ENCODE measurements at regions not wholly inside any gene's neighbourhood (a gene's known extent, or its start where the extent isn't known, plus 50 kb on each side); places are given as distances from the start of the nearest gene placed in this dataset.

DNA sequence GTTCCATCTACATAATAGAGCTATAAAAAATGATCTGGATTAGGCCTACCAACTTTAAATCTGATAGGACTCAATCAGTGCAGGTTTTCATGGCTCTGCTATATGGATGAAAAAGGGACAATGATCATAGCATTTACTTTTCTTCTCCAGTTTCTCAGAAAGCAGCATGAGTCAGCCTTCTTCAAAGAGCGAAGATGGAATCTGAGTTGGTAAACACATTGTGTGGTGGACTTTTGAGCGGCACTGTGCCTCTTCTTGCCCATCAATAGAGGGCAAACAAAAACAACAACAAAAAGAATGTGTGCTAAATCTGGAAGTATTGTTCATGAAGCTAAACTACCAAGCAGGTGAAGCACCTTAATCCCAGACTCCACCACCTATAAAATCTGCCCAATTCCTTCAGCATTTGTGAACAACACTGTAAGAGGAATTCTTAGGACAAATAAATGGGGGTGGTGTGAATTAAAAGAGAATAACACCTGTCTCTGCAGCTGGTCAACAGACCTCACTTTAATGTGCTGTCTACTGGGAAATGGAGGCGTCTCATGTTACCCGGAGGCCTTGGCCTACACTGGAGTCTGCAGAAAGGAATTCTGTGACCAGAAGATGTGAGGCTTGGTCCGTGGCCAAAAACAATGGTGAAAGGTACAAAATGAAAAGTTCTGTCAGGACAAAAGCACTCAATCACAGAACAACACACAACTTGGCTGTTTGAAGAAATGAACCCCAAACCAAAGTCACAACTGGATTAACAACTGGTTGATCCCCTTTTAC, 609.0 kb downstream of the IRS1 start (continued):
- TF ChIP-seq ZSCAN31 (CRISPR knock-in tag; IDR thresholded peaks at IDR 0.05; ENCODE audit: low read depth) (no peak), MAFF (IDR thresholded peaks at IDR 0.05; ENCODE audit: low read depth, low read length) (peak; percentile 34; the same call in 1 of the 2 replicates), SRY (CRISPR knock-in tag; IDR thresholded peaks at IDR 0.05) (no peak), ZNF792 (CRISPR knock-in tag; IDR thresholded peaks at IDR 0.05) (peak; percentile 70; the same call in 1 of the 2 replicates), NR2F2 (IDR thresholded peaks at IDR 0.05; ENCODE audit: borderline replicate concordance, low read depth) (no peak), RELA (CRISPR knock-in tag; IDR thresholded peaks at IDR 0.05) (no peak), CHCHD3 (CRISPR knock-in tag; IDR thresholded peaks at IDR 0.05) (no peak), SMAD9 (CRISPR knock-in tag; IDR thresholded peaks at IDR 0.05) (no peak), ZIK1 (CRISPR knock-in tag; IDR thresholded peaks at IDR 0.05; ENCODE audit: borderline replicate concordance, low read depth) (no peak), GLI4 (CRISPR knock-in tag; IDR thresholded peaks at IDR 0.05; ENCODE audit: borderline replicate concordance) (no peak), ZNF674 (CRISPR knock-in tag; IDR thresholded peaks at IDR 0.05; ENCODE audit: low read depth) (no peak), MTA3 (CRISPR knock-in tag; IDR thresholded peaks at IDR 0.05) (no peak), CBX5 (CRISPR knock-in tag; IDR thresholded peaks at IDR 0.05; ENCODE audit: borderline replicate concordance) (no peak), KDM6A (CRISPR knock-in tag; IDR thresholded peaks at IDR 0.05; ENCODE audit: low read depth) (peak; percentile 58; the same call in 1 of the 2 replicates), NCOA2 (CRISPR knock-in tag; IDR thresholded peaks at IDR 0.05) (peak; percentile 83; the same call in 1 of the 2 replicates), TMF1 (CRISPR knock-in tag; IDR thresholded peaks at IDR 0.05; ENCODE audit: low read depth) (no peak), CENPT (CRISPR knock-in tag; IDR thresholded peaks at IDR 0.05; ENCODE audit: low read depth) (no peak), SMYD3 (CRISPR knock-in tag; IDR thresholded peaks at IDR 0.05) (peak; percentile 17; the same call in 1 of the 2 replicates), ZNF121 (CRISPR knock-in tag; IDR thresholded peaks at IDR 0.05) (no peak)
- TF ChIP-seq, protein P1, sequence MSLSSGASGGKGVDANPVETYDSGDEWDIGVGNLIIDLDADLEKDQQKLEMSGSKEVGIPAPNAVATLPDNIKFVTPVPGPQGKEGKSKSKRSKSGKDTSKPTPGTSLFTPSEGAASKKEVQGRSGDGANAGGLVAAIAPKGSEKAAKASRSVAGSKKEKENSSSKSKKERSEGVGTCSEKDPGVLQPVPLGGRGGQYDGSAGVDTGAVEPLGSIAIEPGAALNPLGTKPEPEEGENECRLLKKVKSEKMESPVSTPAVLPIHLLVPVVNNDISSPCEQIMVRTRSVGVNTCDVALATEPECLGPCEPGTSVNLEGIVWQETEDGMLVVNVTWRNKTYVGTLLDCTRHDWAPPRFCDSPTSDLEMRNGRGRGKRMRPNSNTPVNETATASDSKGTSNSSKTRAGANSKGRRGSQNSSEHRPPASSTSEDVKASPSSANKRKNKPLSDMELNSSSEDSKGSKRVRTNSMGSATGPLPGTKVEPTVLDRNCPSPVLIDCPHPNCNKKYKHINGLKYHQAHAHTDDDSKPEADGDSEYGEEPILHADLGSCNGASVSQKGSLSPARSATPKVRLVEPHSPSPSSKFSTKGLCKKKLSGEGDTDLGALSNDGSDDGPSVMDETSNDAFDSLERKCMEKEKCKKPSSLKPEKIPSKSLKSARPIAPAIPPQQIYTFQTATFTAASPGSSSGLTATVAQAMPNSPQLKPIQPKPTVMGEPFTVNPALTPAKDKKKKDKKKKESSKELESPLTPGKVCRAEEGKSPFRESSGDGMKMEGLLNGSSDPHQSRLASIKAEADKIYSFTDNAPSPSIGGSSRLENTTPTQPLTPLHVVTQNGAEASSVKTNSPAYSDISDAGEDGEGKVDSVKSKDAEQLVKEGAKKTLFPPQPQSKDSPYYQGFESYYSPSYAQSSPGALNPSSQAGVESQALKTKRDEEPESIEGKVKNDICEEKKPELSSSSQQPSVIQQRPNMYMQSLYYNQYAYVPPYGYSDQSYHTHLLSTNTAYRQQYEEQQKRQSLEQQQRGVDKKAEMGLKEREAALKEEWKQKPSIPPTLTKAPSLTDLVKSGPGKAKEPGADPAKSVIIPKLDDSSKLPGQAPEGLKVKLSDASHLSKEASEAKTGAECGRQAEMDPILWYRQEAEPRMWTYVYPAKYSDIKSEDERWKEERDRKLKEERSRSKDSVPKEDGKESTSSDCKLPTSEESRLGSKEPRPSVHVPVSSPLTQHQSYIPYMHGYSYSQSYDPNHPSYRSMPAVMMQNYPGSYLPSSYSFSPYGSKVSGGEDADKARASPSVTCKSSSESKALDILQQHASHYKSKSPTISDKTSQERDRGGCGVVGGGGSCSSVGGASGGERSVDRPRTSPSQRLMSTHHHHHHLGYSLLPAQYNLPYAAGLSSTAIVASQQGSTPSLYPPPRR (CRISPR knock-in tag; IDR thresholded peaks at IDR 0.05; ENCODE audit: borderline replicate concordance): no peak
- TF ChIP-seq, protein P2, sequence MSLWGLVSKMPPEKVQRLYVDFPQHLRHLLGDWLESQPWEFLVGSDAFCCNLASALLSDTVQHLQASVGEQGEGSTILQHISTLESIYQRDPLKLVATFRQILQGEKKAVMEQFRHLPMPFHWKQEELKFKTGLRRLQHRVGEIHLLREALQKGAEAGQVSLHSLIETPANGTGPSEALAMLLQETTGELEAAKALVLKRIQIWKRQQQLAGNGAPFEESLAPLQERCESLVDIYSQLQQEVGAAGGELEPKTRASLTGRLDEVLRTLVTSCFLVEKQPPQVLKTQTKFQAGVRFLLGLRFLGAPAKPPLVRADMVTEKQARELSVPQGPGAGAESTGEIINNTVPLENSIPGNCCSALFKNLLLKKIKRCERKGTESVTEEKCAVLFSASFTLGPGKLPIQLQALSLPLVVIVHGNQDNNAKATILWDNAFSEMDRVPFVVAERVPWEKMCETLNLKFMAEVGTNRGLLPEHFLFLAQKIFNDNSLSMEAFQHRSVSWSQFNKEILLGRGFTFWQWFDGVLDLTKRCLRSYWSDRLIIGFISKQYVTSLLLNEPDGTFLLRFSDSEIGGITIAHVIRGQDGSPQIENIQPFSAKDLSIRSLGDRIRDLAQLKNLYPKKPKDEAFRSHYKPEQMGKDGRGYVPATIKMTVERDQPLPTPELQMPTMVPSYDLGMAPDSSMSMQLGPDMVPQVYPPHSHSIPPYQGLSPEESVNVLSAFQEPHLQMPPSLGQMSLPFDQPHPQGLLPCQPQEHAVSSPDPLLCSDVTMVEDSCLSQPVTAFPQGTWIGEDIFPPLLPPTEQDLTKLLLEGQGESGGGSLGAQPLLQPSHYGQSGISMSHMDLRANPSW (CRISPR knock-in tag; IDR thresholded peaks at IDR 0.05; ENCODE audit: borderline replicate concordance): no peak
- TF ChIP-seq, protein P3, sequence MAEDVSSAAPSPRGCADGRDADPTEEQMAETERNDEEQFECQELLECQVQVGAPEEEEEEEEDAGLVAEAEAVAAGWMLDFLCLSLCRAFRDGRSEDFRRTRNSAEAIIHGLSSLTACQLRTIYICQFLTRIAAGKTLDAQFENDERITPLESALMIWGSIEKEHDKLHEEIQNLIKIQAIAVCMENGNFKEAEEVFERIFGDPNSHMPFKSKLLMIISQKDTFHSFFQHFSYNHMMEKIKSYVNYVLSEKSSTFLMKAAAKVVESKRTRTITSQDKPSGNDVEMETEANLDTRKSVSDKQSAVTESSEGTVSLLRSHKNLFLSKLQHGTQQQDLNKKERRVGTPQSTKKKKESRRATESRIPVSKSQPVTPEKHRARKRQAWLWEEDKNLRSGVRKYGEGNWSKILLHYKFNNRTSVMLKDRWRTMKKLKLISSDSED (CRISPR knock-in tag; IDR thresholded peaks at IDR 0.05): no peak
- TF ChIP-seq, protein P4, sequence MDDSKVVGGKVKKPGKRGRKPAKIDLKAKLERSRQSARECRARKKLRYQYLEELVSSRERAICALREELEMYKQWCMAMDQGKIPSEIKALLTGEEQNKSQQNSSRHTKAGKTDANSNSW (CRISPR knock-in tag; IDR thresholded peaks at IDR 0.05; ENCODE audit: borderline replicate concordance): no peak
